H1 (cell line): ENCODE measurements at regions not wholly inside any gene's neighbourhood (a gene's known extent, or its start where the extent isn't known, plus 50 kb on each side); places are given as distances from the start of the nearest gene placed in this dataset.

ENCODE experiments used
- ASH2L ChIP-seq: fragments of 200-600, 300-600 bp; sonication (generic); IDR thresholded peaks from one replicate; pipeline ENCODE4 v1.7.1; 2017; ENCODE audit warnings: low read length
- SRF ChIP-seq: IDR thresholded peaks from 2 replicates; pipeline ENCODE4 v1.6.1; 2011; ENCODE audit warnings: mild to moderate bottlenecking, low read depth, low read length, moderate library complexity
- USF2 ChIP-seq: IDR thresholded peaks from 2 replicates; pipeline ENCODE4 v1.6.1; 2011; ENCODE audit warnings: low read length, improper control_type of control experiment

- TF ChIP-seq SRF = no peak
- TF ChIP-seq USF2 = no peak
- no peak for TF ChIP-seq ASH2L
Measured at GRCh38 chr4:83870328-83870950, 334.5 kb downstream of the GPAT3 start (continued).
